Fibroblast of lung (primary cell): ENCODE measurements at regions not wholly inside any gene's neighbourhood (a gene's known extent, or its start where the extent isn't known, plus 50 kb on each side); places are given as distances from the start of the nearest gene placed in this dataset.

ENCODE experiments used
- CTCF ChIP-seq, 2 donors: IDR thresholded peaks in 1 of 2; conservative IDR thresholded peaks in 1 of 2; 1 replicate in 1 of 2; 2 replicates in 1 of 2; pipeline ENCODE4 v1.5.1; 2011 to 2012; ENCODE audit warnings: low read length in 2 of 2, control low read depth in 1 of 2, inconsistent platforms in 1 of 2, low read depth in 1 of 2, mild to moderate bottlenecking in 1 of 2
- EZH2 ChIP-seq: IDR thresholded peaks from 2 replicates; pipeline ENCODE4 v1.5.1; 2012; ENCODE audit warnings: low read length, control low read depth, mild to moderate bottlenecking; ENCODE audit errors: missing control alignments

DNA sequence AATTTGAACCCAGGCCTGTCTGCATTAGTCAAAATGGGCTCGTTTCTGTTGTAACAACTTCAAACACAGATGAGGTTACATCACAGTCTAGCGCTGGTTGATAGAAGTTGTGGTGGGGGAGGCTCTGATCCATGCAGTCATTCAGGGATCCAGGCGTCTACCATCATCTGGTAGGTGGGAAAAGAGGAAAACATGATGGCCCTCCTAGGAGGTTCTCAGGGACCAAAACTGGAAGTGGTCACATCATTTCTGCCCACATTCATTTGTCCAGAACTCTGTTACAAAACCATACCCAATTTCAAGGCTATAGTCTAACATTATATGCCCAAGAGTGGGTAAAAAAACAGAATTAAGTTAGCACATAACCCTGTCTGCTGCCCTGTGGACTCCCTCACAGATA is 135.1 kb downstream of the PHETA1 start:
- no peak for TF ChIP-seq CTCF (conservative IDR thresholded peaks at IDR 0.05 in 1 of 2, IDR thresholded peaks at IDR 0.05 in 1 of 2; ENCODE audit: low read depth in 1 of 2, low read length in 2 of 2)
- no peak for TF ChIP-seq EZH2
